B cell (primary cell): ENCODE measurements at regions not wholly inside any gene's neighbourhood (a gene's known extent, or its start where the extent isn't known, plus 50 kb on each side); places are given as distances from the start of the nearest gene placed in this dataset.

Source experiments
- ATAC-seq: fragments of 200-7000 bp; cut with Tn5 transposase; one replicate; pipeline ENCODE4 v1.10.0; 2021; ENCODE audit warnings: low read depth, mild to moderate bottlenecking, moderate number of reproducible peaks, moderate library complexity
- CTCF ChIA-PET: fragments of 350-600 bp; sonication (Branson Sonifier 250); formaldehyde crosslinking; loops from one replicate; lab custom pipeline; 2021; ENCODE audit warnings: antibody characterized with exemption, inconsistent platforms; lab: Charles Lee
- POLR2A ChIA-PET: fragments of 350-600 bp; sonication (Branson Sonifier 250); formaldehyde crosslinking; loops from one replicate; lab custom pipeline; 2021; ENCODE audit warnings: antibody characterized with exemption; lab: Charles Lee
- DNase-seq: peaks from one replicate; pipeline ENCODE4 v3.0.0; 2013
- H2AFZ ChIP-seq: 2 replicates; pipeline ENCODE4 v1.6.1; 2012; ENCODE audit warnings: mild to moderate bottlenecking, low read depth, low read length; ENCODE audit not compliant: insufficient read depth, poor library complexity, severe bottlenecking
- H3K27ac ChIP-seq, 2 donors: 1 replicate in 1 of 2; 2 replicates in 1 of 2; pipeline ENCODE4 v1.5.1; 2012 to 2013; ENCODE audit warnings: low read length in 2 of 2, mild to moderate bottlenecking in 2 of 2, moderate library complexity in 1 of 2
- H3K27me3 ChIP-seq, 4 experiments: fragments of 200-600 bp in 1 of 4; sonication (generic) in 1 of 4; replicated peaks in 1 of 4; 1 replicate in 2 of 4; 2 replicates in 2 of 4; pipeline versions ENCODE4 v1.6.1 to v1.7.0; 2013 to 2016; ENCODE audit warnings: low read length in 3 of 4, mild to moderate bottlenecking in 2 of 4, mixed read lengths in 1 of 4, moderate library complexity in 1 of 4; ENCODE audit not compliant: insufficient read depth in 4 of 4, control insufficient read depth in 3 of 4; ENCODE audit errors: control extremely low read depth in 1 of 4
- H3K36me3 ChIP-seq, 2 experiments: replicated peaks in 1 of 2; 1 replicate in 1 of 2; 2 replicates in 1 of 2; pipeline versions ENCODE4 v1.6.1 to v1.7.1; 2013; ENCODE audit warnings: low read length in 1 of 2; ENCODE audit not compliant: insufficient read depth in 2 of 2, control insufficient read depth in 1 of 2; ENCODE audit errors: control extremely low read depth in 1 of 2, extremely low read depth in 1 of 2
- H3K4me1 ChIP-seq, 2 donors: fragments of 200-600 bp in 1 of 2; sonication (generic) in 1 of 2; 1 replicate in 1 of 2; 2 replicates in 1 of 2; pipeline versions ENCODE4 v1.5.1 to v1.6.1; 2013 to 2017; ENCODE audit warnings: low read length in 2 of 2; ENCODE audit not compliant: control insufficient read depth in 2 of 2, insufficient read depth in 2 of 2
- H3K4me2 ChIP-seq: replicated peaks from 2 replicates; pipeline ENCODE3; 2012; ENCODE audit warnings: mild to moderate bottlenecking, low read depth, low read length; ENCODE audit not compliant: poor library complexity, severe bottlenecking
- H3K4me3 ChIP-seq, 5 experiments: fragments of 200-600 bp in 1 of 5; sonication (generic) in 1 of 5; 1 replicate in 3 of 5; 2 replicates in 2 of 5; pipeline versions ENCODE4 v1.5.1 to v1.7.0; 2011 to 2016; ENCODE audit warnings: low read length in 4 of 5, mild to moderate bottlenecking in 4 of 5, low read depth in 2 of 5, control low read depth in 1 of 5, moderate library complexity in 1 of 5; ENCODE audit not compliant: insufficient read depth in 1 of 5; ENCODE audit errors: control extremely low read depth in 1 of 5, extremely low read depth in 1 of 5
- H3K79me2 ChIP-seq: fragments of 200-600 bp; sonication (generic); one replicate; pipeline ENCODE4 v1.6.0; 2016; ENCODE audit warnings: low read length; ENCODE audit not compliant: control insufficient read depth, insufficient read depth
- H3K9ac ChIP-seq: fragments of 200-600 bp; sonication (generic); 2 replicates; pipeline ENCODE4 v1.6.1; 2017; ENCODE audit warnings: mild to moderate bottlenecking, low read length, moderate library complexity
- H3K9me3 ChIP-seq, 3 donors: one replicate each; pipeline versions ENCODE4 v1.6.1 to v1.7.1; 2013; ENCODE audit warnings: low read length in 2 of 3; ENCODE audit not compliant: control insufficient read depth in 2 of 3, insufficient read depth in 1 of 3; ENCODE audit errors: control extremely low read depth in 1 of 3
- H4K20me1 ChIP-seq: 2 replicates; pipeline ENCODE4 v1.6.0; 2012; ENCODE audit warnings: mild to moderate bottlenecking, low read length; ENCODE audit not compliant: insufficient read depth, control insufficient read depth, poor library complexity, severe bottlenecking
- H3K27ac Mint-ChIP-seq: one replicate; pipeline ENCODE4 v1.8.0; 2021; ENCODE audit warnings: mixed read lengths
- H3K27me3 Mint-ChIP-seq: one replicate; pipeline ENCODE4 v1.8.0; 2021; ENCODE audit warnings: mixed read lengths
- H3K4me1 Mint-ChIP-seq: one replicate; pipeline ENCODE4 v1.8.0; 2021; ENCODE audit warnings: mixed read lengths
- H3K4me3 Mint-ChIP-seq: one replicate; pipeline ENCODE4 v1.8.0; 2021; ENCODE audit warnings: mixed read lengths
- H3K9me3 Mint-ChIP-seq: one replicate; pipeline ENCODE4 v1.8.0; 2022; ENCODE audit warnings: mixed read lengths; ENCODE audit not compliant: insufficient read depth
- CTCF ChIP-seq: fragments of 200-600 bp; IDR thresholded peaks from one replicate; pipeline ENCODE4 v1.8.0; 2022; ENCODE audit warnings: antibody characterized with exemption, mild to moderate bottlenecking
- EZH2 ChIP-seq: IDR thresholded peaks from 2 replicates; pipeline ENCODE4 v1.6.1; 2012; ENCODE audit warnings: borderline replicate concordance, low read depth, mild to moderate bottlenecking, moderate library complexity, low read length; ENCODE audit not compliant: insufficient read depth, poor library complexity, severe bottlenecking
- WGBS: methylation state at CpG from one replicate; pipeline ENCODE4 v1.1.5; 2013; ENCODE audit warnings: missing lambda C conversion rate; ENCODE audit not compliant: insufficient coverage; 5-methylcytosine and 5-hydroxymethylcytosine counted together
- intact Hi-C: fragments of 100-400 bp; cut with micrococcal nuclease; formaldehyde crosslinking; loops from one replicate; pipeline ENCODE4 v1.10.0; 2022

GRCh38 chr17:72426948-72427760 lies 306.3 kb downstream of the SOX9 start:
- no peak for TF ChIP-seq EZH2
- no peak overlapping the region for H3K4me3 Mint-ChIP-seq
- no peak for ATAC-seq

GRCh38 chr17:72427761-72428109 lies 306.9 kb downstream of the SOX9 start:
- H3K4me1 ChIP-seq, result peaks cover 0 to 8% of the 10 kb centered on the region in 2 donors
- ATAC-seq, result no peak
- POLR2A ChIA-PET, result no interaction called here
- H3K4me3 ChIP-seq, result no peak overlapping the region
- H3K4me2 ChIP-seq, result no peak overlapping the region
- H3K9me3 ChIP-seq, result peaks cover 0 to 7% (median 0%) of the 10 kb centered on the region in 3 donors
- no peak overlapping the region for H3K27ac ChIP-seq
- no peak for TF ChIP-seq EZH2
- no peak for TF ChIP-seq CTCF
- peaks cover 13% of the 10 kb centered on the region for H3K4me1 Mint-ChIP-seq
- H3K27me3 ChIP-seq, result no peaks in the 10 kb centered on the region
- H4K20me1 ChIP-seq, result no peaks in the 10 kb centered on the region
- H2AFZ ChIP-seq, result no peak overlapping the region
- CTCF ChIA-PET, result no interaction called here
- no peaks in the 10 kb centered on the region for H3K79me2 ChIP-seq
- H3K4me3 Mint-ChIP-seq, result no peak overlapping the region
- H3K9ac ChIP-seq, result no peak overlapping the region
- no peak overlapping the region for H3K27ac Mint-ChIP-seq
- DNase-seq, result no peak
- no peaks in the 10 kb centered on the region for H3K9me3 Mint-ChIP-seq
- H3K36me3 ChIP-seq, result no peaks in the 10 kb centered on the region
- WGBS, result 96% methylated on average over 3 of the region's 5 CpGs
- no peaks in the 10 kb centered on the region for H3K27me3 Mint-ChIP-seq
- intact Hi-C loops, result no loop called here

More at GRCh38 chr17:72426948-72427760, 306.3 kb downstream of the SOX9 start:
- no peak overlapping the region for H3K27ac ChIP-seq
- H3K4me3 ChIP-seq, result no peak overlapping the region
- 77% methylated on average over 6 of the region's 7 CpGs for WGBS
- H3K36me3 ChIP-seq, result no peaks in the 10 kb centered on the region
- Mint-ChIP-seq H3K4me1 (peaks cover 18% of the 10 kb centered on the region), H3K27me3 (no peaks in the 10 kb centered on the region), H3K27ac (no peak overlapping the region), H3K9me3 (no peaks in the 10 kb centered on the region)
- intact Hi-C loops, result no loop called here
- no peaks in the 10 kb centered on the region for H3K27me3 ChIP-seq
- no peaks in the 10 kb centered on the region for H3K79me2 ChIP-seq
- H4K20me1 ChIP-seq, result no peaks in the 10 kb centered on the region
- no peak for DNase-seq
- peaks cover 0 to 12% of the 10 kb centered on the region in 2 donors for H3K4me1 ChIP-seq
- no peak overlapping the region for H2AFZ ChIP-seq
- ChIA-PET POLR2A (no interaction called here), CTCF (no interaction called here)
- H3K9ac ChIP-seq, result no peak overlapping the region
- peaks cover 0 to 7% (median 0%) of the 10 kb centered on the region in 3 donors for H3K9me3 ChIP-seq
- H3K4me2 ChIP-seq, result no peak overlapping the region
